Neural cell (in vitro differentiated cells): ENCODE measurements at regions not wholly inside any gene's neighbourhood (a gene's known extent, or its start where the extent isn't known, plus 50 kb on each side); places are given as distances from the start of the nearest gene placed in this dataset.

Experiments used
- H2AFZ ChIP-seq: fragments of 200-600, 300-800 bp; sonication (generic), shearing (Covaris generic); 2 replicates; pipeline ENCODE4 v1.6.0; 2014; ENCODE audit warnings: low read depth, mild to moderate bottlenecking, antibody characterized with exemption, low read length, moderate library complexity
- H3F3A ChIP-seq: fragments of 200-600 bp; shearing (Covaris generic); 2 replicates; pipeline ENCODE4 v1.6.1; 2016; ENCODE audit warnings: mild to moderate bottlenecking, moderate library complexity, mixed read lengths, antibody characterized with exemption, low read length; ENCODE audit not compliant: insufficient read depth, poor library complexity, severe bottlenecking
- H3K27ac ChIP-seq: fragments of 200-600, 300-800 bp; sonication (generic), shearing (Covaris generic); 2 replicates; pipeline ENCODE4 v1.5.1; 2014; ENCODE audit warnings: mild to moderate bottlenecking, low read length, moderate library complexity
- H3K27me3 ChIP-seq: fragments of 300-800, 200-600 bp; sonication (generic), shearing (Covaris generic); 2 replicates; pipeline ENCODE4 v1.6.0; 2014; ENCODE audit warnings: mild to moderate bottlenecking, low read depth, low read length, moderate library complexity; ENCODE audit not compliant: insufficient read depth
- H3K36me3 ChIP-seq: fragments of 300-800, 200-600 bp; sonication (generic), shearing (Covaris generic); 2 replicates; pipeline ENCODE4 v1.5.1; 2014; ENCODE audit warnings: mild to moderate bottlenecking, antibody characterized with exemption, low read length, moderate library complexity; ENCODE audit not compliant: insufficient read depth
- H3K4me2 ChIP-seq: fragments of 300-800, 200-600 bp; sonication (generic), shearing (Covaris generic); 2 replicates; pipeline ENCODE4 v1.6.0; 2014; ENCODE audit warnings: mild to moderate bottlenecking, low read length
- H3K4me3 ChIP-seq: fragments of 300-800, 200-600 bp; sonication (generic), shearing (Covaris generic); 2 replicates; pipeline ENCODE4 v1.5.1; 2014; ENCODE audit warnings: mild to moderate bottlenecking, low read length, moderate library complexity
- H3K79me2 ChIP-seq: fragments of 200-600 bp; shearing (Covaris generic); replicated peaks from 2 replicates; pipeline ENCODE4 v1.6.0; 2014; ENCODE audit warnings: mild to moderate bottlenecking, low read length, moderate library complexity; ENCODE audit not compliant: insufficient read depth
- H3K9ac ChIP-seq: fragments of 300-800, 200-600 bp; sonication (generic), shearing (Covaris generic); 2 replicates; pipeline ENCODE4 v1.6.1; 2016; ENCODE audit warnings: mild to moderate bottlenecking, low read length, mixed read lengths
- H3K9me2 ChIP-seq: fragments of 200-600 bp; shearing (Covaris generic); 2 replicates; pipeline ENCODE4 v1.6.1; 2016; ENCODE audit warnings: mild to moderate bottlenecking, low read length, mixed read lengths; ENCODE audit not compliant: insufficient read depth
- H3K9me3 ChIP-seq: fragments of 200-600, 300-800 bp; sonication (generic), shearing (Covaris generic); 2 replicates; pipeline ENCODE4 v1.6.1; 2016; ENCODE audit warnings: mild to moderate bottlenecking, mixed run types, low read length, moderate library complexity, mixed read lengths
- H4K20me1 ChIP-seq: fragments of 200-600 bp; shearing (Covaris generic); 2 replicates; pipeline ENCODE4 v1.6.1; 2016; ENCODE audit warnings: mild to moderate bottlenecking, mixed run types; ENCODE audit not compliant: insufficient read depth
- CTCF ChIP-seq: fragments of 450-650 bp; IDR thresholded peaks from 2 replicates; pipeline ENCODE4 v1.5.1; 2014; ENCODE audit warnings: antibody characterized with exemption, mild to moderate bottlenecking, moderate library complexity; ENCODE audit not compliant: poor library complexity, severe bottlenecking
- EP300 ChIP-seq: fragments of 450-650 bp; conservative IDR thresholded peaks from 2 replicates; pipeline ENCODE4 v1.6.1; 2014; ENCODE audit warnings: antibody characterized with exemption, mild to moderate bottlenecking, moderate library complexity; ENCODE audit not compliant: poor library complexity, severe bottlenecking
- EZH2 ChIP-seq: fragments of 200-600, 300-800 bp; shearing (Covaris generic), sonication (generic); IDR thresholded peaks from 2 replicates; pipeline ENCODE4 v1.6.1; 2014; ENCODE audit warnings: antibody characterized with exemption, low read length, borderline replicate concordance, mild to moderate bottlenecking; ENCODE audit not compliant: insufficient read depth, poor library complexity, severe bottlenecking
- POLR2AphosphoS5 ChIP-seq: IDR thresholded peaks from 2 replicates; pipeline ENCODE4 v1.6.1; 2012
- RAD21 ChIP-seq: fragments of 450-650 bp; conservative IDR thresholded peaks from 2 replicates; pipeline ENCODE4 v1.6.1; 2014; ENCODE audit warnings: antibody characterized with exemption, mild to moderate bottlenecking, moderate library complexity
- REST ChIP-seq: IDR thresholded peaks from 2 replicates; pipeline ENCODE4 v1.6.1; 2012; ENCODE audit warnings: borderline replicate concordance
- SMC3 ChIP-seq: fragments of 450-650 bp; conservative IDR thresholded peaks from 2 replicates; pipeline ENCODE4 v1.6.1; 2014; ENCODE audit warnings: antibody characterized with exemption, mild to moderate bottlenecking, moderate library complexity; ENCODE audit not compliant: poor library complexity

DNA sequence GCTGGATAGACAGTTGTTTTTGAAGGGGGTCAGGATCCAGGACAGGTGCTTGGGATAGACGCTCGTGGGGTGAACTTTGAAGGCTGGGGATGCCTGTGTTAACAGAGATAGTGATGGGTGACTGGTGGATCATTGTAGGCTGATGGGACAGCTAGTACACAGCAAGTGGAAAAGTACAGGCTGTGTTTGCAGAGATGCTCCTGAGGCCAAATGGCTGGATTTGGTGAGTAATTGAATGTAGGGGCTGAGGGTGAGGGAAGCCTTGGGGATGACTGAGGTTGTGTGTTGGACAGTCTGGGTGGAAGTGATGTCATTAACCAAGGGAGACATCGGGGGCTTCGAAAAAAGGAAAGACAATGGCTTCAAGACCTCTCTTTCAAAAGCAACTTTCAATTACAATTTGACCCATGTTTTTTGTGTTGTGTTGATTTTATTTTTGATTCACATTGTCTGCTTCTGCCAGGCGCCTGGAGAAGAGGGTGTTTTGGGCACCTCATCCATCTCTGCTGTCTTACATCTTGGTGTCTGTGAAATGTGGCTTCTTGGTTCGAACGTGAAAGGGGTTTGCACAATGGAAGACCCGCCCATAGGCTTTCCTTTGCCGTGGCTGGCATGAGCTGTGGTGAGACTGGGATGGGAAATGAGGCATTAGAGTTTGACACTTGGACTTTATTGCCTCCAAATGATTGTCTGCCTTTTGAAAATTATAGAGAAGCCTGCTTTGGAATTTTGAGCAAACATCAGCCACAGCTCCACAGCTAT lies 147.5 kb downstream of the FOXD2 start:
- Histone ChIP-seq H3K9me2 (no peaks in the 10 kb centered on the region), H3K9me3 (no peaks in the 10 kb centered on the region), H4K20me1 (no peaks in the 10 kb centered on the region), H3K36me3 (no peaks in the 10 kb centered on the region), H3K27ac (no peak overlapping the region), H3K9ac (no peak overlapping the region), H3K4me3 (no peak overlapping the region), H2AFZ (no peak overlapping the region), H3K27me3 (no peaks in the 10 kb centered on the region), H3F3A (no peaks in the 10 kb centered on the region), H3K79me2 (no peaks in the 10 kb centered on the region), H3K4me2 (no peak overlapping the region)
- no peak for TF ChIP-seq RAD21
- TF ChIP-seq POLR2AphosphoS5 = no peak
- TF ChIP-seq SMC3 = no peak
- TF ChIP-seq REST = no peak

DNA sequence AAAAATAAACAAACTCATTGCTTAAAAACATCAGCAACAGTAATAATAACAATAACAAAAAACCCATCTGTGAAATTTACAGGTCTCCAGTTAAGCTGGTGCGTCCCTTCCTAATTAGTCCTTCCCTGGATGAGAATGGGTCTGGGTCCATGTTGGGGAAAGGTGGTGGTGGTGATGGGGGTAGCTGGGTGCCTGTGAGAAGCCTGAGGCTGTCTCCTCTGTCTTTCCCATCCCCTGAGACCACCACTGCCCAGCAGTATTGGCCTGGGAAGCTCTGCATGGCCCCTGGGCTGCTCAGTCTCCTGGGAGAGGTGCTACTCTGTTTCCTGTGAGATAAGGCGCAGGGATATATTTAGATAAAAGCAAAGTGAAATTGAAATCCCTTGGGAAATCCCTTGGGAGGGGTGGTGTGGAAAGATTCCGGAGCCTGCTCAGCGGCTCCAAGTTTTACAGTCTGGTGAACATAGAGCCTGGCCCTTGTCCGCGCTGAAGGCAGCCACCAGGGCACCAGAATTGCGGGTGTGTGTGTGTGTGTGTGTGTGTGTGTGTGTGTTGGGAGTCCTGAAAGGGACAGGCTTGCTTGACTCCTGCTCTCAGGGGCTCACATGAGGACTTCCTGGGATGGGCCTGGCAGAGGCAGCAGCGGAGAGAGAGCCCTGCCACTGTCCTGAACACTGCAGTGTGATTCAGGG lies 150.2 kb downstream of the FOXD2 start:
- no peak overlapping the region for H2AFZ ChIP-seq
- H4K20me1 ChIP-seq = no peaks in the 10 kb centered on the region
- no peaks in the 10 kb centered on the region for H3F3A ChIP-seq
- no peak overlapping the region for H3K4me3 ChIP-seq
- no peaks in the 10 kb centered on the region for H3K9me3 ChIP-seq
- no peak for TF ChIP-seq EP300
- TF ChIP-seq POLR2AphosphoS5 = no peak
- TF ChIP-seq SMC3 = no peak
- TF ChIP-seq EZH2 = no peak
- no peak for TF ChIP-seq CTCF
- TF ChIP-seq RAD21 = no peak
- TF ChIP-seq REST = no peak
- H3K36me3 ChIP-seq = no peaks in the 10 kb centered on the region
- H3K27ac ChIP-seq = no peak overlapping the region
- no peak overlapping the region for H3K4me2 ChIP-seq
- H3K9me2 ChIP-seq = no peaks in the 10 kb centered on the region
- no peaks in the 10 kb centered on the region for H3K79me2 ChIP-seq
- H3K27me3 ChIP-seq = peaks cover 15% of the 10 kb centered on the region
- H3K9ac ChIP-seq = no peak overlapping the region
